ENCODE measurements at regions not wholly inside any gene's neighbourhood (a gene's known extent, or its start where the extent isn't known, plus 50 kb on each side); places are given as distances from the start of the nearest gene placed in this dataset.

- DNase-seq, result no peak
Measured at GRCh38 chr15:85986116-85986515, 93.6 kb upstream of the AGBL1 start.

GRCh38 chr15:85986741-85987140 lies 92.9 kb upstream of the AGBL1 start:
- DNase-seq, result no peak

GRCh38 chr15:85988741-85989140 lies 90.9 kb upstream of the AGBL1 start:
- no peak for DNase-seq

- no peak for DNase-seq
Measured at GRCh38 chr15:85992224-85992623, 87.4 kb upstream of the AGBL1 start.

GRCh38 chr15:85993116-85993515 lies 86.6 kb upstream of the AGBL1 start:
- DNase-seq, result no peak

GRCh38 chr15:85997618-85998017 lies 82.1 kb upstream of the AGBL1 start:
- DNase-seq, result no peak

GRCh38 chr15:85999658-86000057 lies 80.0 kb upstream of the AGBL1 start:
- DNase-seq, result no peak

- DNase-seq, result no peak
Measured at GRCh38 chr15:86001200-86001599, 78.5 kb upstream of the AGBL1 start.

GRCh38 chr15:86002444-86002843 lies 77.2 kb upstream of the AGBL1 start:
- no peak for DNase-seq

- no peak for DNase-seq
Measured at GRCh38 chr15:86004061-86004460, 75.6 kb upstream of the AGBL1 start.

- DNase-seq, result no peak
Measured at GRCh38 chr15:86006546-86006945, 73.1 kb upstream of the AGBL1 start.

- no peak for DNase-seq
Measured at GRCh38 chr15:86009727-86010126, 69.9 kb upstream of the AGBL1 start.

- no peak for DNase-seq
Measured at GRCh38 chr15:86010398-86010797, 69.3 kb upstream of the AGBL1 start.

- no peak for DNase-seq
Measured at GRCh38 chr15:86010891-86011290, 68.8 kb upstream of the AGBL1 start.

- DNase-seq, result no peak
Measured at GRCh38 chr15:86014016-86014415, 65.7 kb upstream of the AGBL1 start.

GRCh38 chr15:86016750-86017149 lies 62.9 kb upstream of the AGBL1 start:
- DNase-seq, result no peak

- no peak for DNase-seq
Measured at GRCh38 chr15:86018679-86019078, 61.0 kb upstream of the AGBL1 start.

- DNase-seq, result no peak
Measured at GRCh38 chr15:86021281-86022264, 58.1 kb upstream of the AGBL1 start.

GRCh38 chr15:86028961-86029360 lies 50.7 kb upstream of the AGBL1 start:
- no peak for DNase-seq
